ENCODE measurements at regions not wholly inside any gene's neighbourhood (a gene's known extent, or its start where the extent isn't known, plus 50 kb on each side); places are given as distances from the start of the nearest gene placed in this dataset.

DNA sequence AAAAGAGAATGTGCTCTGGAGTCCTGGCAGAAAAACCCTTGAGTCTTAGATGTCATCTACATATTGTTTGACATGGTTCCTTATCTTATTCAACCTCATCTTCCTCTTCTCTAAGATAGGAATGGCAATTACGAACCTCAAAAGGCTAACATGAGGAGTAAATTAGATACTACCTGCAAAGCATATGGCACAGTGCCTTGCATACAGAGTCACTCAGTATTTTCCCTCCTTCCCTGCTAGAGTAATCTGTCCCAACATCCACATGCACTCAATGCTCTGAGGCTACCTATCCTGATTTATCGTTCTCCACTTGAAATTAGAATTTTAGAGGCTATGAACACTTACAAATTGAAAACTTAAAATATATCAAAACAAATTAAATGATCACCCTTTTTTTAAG is 386.7 kb downstream of the RSL24D1 start:
- TF ChIP-seq ZNF224 (CRISPR knock-in tag; IDR thresholded peaks at IDR 0.05) (no peak), MEF2D (CRISPR knock-in tag; IDR thresholded peaks at IDR 0.05) (no peak), GABPA (IDR thresholded peaks at IDR 0.05; ENCODE audit: low read depth, low read length) (no peak), GABPA (CRISPR knock-in tag; IDR thresholded peaks at IDR 0.05; ENCODE audit: low read depth) (no peak)
- TF ChIP-seq, protein P1, sequence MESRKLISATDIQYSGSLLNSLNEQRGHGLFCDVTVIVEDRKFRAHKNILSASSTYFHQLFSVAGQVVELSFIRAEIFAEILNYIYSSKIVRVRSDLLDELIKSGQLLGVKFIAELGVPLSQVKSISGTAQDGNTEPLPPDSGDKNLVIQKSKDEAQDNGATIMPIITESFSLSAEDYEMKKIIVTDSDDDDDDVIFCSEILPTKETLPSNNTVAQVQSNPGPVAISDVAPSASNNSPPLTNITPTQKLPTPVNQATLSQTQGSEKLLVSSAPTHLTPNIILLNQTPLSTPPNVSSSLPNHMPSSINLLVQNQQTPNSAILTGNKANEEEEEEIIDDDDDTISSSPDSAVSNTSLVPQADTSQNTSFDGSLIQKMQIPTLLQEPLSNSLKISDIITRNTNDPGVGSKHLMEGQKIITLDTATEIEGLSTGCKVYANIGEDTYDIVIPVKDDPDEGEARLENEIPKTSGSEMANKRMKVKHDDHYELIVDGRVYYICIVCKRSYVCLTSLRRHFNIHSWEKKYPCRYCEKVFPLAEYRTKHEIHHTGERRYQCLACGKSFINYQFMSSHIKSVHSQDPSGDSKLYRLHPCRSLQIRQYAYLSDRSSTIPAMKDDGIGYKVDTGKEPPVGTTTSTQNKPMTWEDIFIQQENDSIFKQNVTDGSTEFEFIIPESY (CRISPR knock-in tag; IDR thresholded peaks at IDR 0.05) = no peak

Measured in HepG2 (cell line).